ENCODE measurements at regions not wholly inside any gene's neighbourhood (a gene's known extent, or its start where the extent isn't known, plus 50 kb on each side); places are given as distances from the start of the nearest gene placed in this dataset.

GRCh38 chr10:78828647-78829539 is 239.9 kb upstream of the ZMIZ1 start:
- DNase-seq (ENCODE audit: low read depth): no peak

GRCh38 chr10:78829565-78829964 is 239.2 kb upstream of the ZMIZ1 start:
- DNase-seq (ENCODE audit: low read depth): no peak

GRCh38 chr10:78830062-78830975 is 238.4 kb upstream of the ZMIZ1 start:
- peak; percentile 54 for DNase-seq (ENCODE audit: low read depth)

GRCh38 chr10:78830976-78831375 is 237.8 kb upstream of the ZMIZ1 start:
- no peak for DNase-seq (ENCODE audit: low read depth)

GRCh38 chr10:78831461-78831860 is 237.3 kb upstream of the ZMIZ1 start:
- no peak for DNase-seq (ENCODE audit: low read depth)

GRCh38 chr10:78832281-78832680 is 236.5 kb upstream of the ZMIZ1 start:
- no peak for DNase-seq (ENCODE audit: low read depth)

- no peak for DNase-seq (ENCODE audit: low read depth)
Measured at GRCh38 chr10:78838141-78838657, 230.6 kb upstream of the ZMIZ1 start.

GRCh38 chr10:78843495-78843894 is 225.3 kb upstream of the ZMIZ1 start:
- DNase-seq (ENCODE audit: low read depth): no peak

- DNase-seq (ENCODE audit: low read depth): no peak
Measured at GRCh38 chr10:78844960-78845607, 223.7 kb upstream of the ZMIZ1 start.

- no peak for DNase-seq (ENCODE audit: low read depth)
Measured at GRCh38 chr10:78846071-78846470, 222.7 kb upstream of the ZMIZ1 start.

GRCh38 chr10:78846760-78847159 is 222.0 kb upstream of the ZMIZ1 start:
- DNase-seq (ENCODE audit: low read depth): no peak

- DNase-seq (ENCODE audit: low read depth): no peak
Measured at GRCh38 chr10:78847485-78847884, 221.3 kb upstream of the ZMIZ1 start.

GRCh38 chr10:78849115-78849514 is 219.7 kb upstream of the ZMIZ1 start:
- DNase-seq (ENCODE audit: low read depth): no peak

GRCh38 chr10:78849731-78850130 is 219.0 kb upstream of the ZMIZ1 start:
- DNase-seq (ENCODE audit: low read depth): no peak

- no peak for DNase-seq (ENCODE audit: low read depth)
Measured at GRCh38 chr10:78850644-78851435, 217.9 kb upstream of the ZMIZ1 start.

GRCh38 chr10:78851647-78852046 is 217.1 kb upstream of the ZMIZ1 start:
- DNase-seq (ENCODE audit: low read depth): no peak

- DNase-seq (ENCODE audit: low read depth): peak; percentile 6
Measured at GRCh38 chr10:78852466-78853240, 216.1 kb upstream of the ZMIZ1 start.

GRCh38 chr10:78853864-78854263 is 214.9 kb upstream of the ZMIZ1 start:
- no peak for DNase-seq (ENCODE audit: low read depth)

- no peak for DNase-seq (ENCODE audit: low read depth)
Measured at GRCh38 chr10:78856421-78856820, 212.3 kb upstream of the ZMIZ1 start.

- no peak for DNase-seq (ENCODE audit: low read depth)
Measured at GRCh38 chr10:78857193-78857592, 211.6 kb upstream of the ZMIZ1 start.

Measured in renal cortical epithelial cell (primary cell).